Stimulated activated CD4-positive, alpha-beta T cell treated with anti-CD3 and anti-CD28 coated beads, Interleukin-2, amount 100 ng/mL, for 48 hours (primary cell): ENCODE measurements at regions not wholly inside any gene's neighbourhood (a gene's known extent, or its start where the extent isn't known, plus 50 kb on each side); places are given as distances from the start of the nearest gene placed in this dataset.
"Not testable (repeated sequence)": the region's sequence is repeated elsewhere in the genome, so short reads cannot be mapped to it uniquely, and the experiment has no call there.

Experiments
- DNase-seq, 2 donors: peaks; one replicate each; pipeline ENCODE4 v3.0.0-alpha.2; 2020

DNA sequence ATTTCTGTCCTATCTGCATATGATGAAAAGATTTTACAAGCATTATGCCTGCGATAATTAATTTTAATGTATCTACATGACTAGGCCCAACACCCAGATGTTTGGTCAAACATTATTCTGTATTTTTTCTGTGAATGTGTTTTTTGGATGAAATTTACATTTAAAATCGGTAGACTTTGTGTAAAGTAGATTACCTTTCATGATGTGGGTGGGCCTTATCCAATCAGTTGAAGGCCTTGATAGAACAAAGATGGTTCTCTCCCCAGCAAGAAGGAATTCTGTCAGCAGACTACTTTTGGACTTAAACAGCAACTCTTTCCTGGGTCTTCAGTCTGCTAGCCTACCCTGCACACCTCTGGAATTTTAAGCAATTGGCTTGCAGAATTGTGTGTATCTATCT lies 844.0 kb downstream of the BRINP3 start:
- no peak for DNase-seq

DNA sequence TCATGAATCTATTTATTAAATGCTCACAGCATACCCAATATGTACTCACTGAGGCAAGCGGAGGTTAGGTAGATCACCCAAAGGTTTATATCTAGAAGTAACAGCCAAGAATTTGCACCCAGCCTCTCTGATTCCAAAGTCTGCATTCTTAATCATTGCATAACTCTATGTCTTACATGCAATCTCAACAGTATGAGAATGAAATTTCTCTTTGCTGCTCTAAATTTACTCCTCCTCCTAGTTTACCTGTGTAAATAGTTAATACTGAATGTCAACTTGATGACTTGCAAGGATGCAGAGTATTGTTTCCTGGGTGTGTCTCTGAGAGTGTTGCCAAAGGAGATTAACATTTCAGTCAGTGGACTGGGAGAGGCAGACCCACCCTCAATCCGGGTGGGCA lies 840.6 kb downstream of the BRINP3 start:
- DNase-seq: no peak

DNA sequence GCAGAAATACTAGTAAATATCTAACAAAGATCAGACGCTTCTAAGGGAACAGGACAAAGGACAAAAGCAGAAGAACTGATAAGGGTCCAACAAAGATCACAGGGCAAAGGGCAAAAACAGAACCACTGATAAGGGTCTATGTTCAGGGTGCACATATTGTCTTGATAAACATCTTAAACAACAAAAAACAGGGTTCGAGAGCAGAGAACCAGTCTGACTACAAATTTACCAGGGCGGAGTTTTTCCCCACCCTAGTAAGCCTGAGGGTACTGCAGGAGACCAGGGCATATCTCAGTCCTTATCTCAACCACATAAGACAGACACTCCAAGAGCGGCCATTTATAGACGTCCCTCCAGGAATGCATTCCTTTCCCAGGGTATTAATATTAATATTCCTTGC lies 833.5 kb downstream of the BRINP3 start:
- not testable (repeated sequence) for DNase-seq

GRCh38 chr1:189644970-189645369 lies 832.7 kb downstream of the BRINP3 start:
- DNase-seq: no peak

DNA sequence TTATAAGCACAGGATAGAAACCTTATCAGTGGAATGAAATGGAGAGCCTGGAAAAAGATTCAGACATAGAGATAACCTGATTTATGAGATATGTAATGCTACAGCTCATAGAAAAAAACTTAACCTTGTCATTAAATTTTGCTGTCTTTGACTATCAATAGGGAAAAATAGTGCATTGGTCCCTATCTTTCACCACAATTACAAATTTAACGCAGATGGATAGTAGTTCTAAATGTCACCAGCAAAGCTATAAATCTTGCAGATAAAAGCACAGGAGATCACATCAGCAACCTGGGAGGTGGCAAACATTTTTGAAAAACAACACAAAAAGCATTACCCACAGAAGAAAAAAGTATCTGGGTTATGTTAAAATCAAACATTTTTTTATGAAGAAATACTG lies 831.6 kb downstream of the BRINP3 start:
- DNase-seq: no peak

DNA sequence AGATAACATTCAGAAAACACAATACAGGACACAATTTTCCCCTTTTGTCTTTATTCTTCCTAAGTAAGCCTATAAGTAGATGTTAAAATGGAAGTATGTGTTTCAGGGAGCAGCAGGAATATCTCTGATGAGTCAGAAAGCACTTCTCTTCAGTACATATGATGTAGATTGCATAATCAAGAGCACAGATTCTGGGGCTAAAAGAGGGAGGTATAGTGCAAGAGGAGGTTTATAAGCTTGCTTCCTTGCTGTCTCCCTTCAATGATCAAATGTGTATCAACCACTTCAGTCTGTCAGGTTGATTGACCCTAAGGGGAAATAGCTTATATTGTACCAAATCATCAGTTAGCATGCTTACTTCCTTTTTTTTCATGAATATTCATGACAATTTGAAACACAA lies 822.8 kb downstream of the BRINP3 start:
- DNase-seq: no peak

DNA sequence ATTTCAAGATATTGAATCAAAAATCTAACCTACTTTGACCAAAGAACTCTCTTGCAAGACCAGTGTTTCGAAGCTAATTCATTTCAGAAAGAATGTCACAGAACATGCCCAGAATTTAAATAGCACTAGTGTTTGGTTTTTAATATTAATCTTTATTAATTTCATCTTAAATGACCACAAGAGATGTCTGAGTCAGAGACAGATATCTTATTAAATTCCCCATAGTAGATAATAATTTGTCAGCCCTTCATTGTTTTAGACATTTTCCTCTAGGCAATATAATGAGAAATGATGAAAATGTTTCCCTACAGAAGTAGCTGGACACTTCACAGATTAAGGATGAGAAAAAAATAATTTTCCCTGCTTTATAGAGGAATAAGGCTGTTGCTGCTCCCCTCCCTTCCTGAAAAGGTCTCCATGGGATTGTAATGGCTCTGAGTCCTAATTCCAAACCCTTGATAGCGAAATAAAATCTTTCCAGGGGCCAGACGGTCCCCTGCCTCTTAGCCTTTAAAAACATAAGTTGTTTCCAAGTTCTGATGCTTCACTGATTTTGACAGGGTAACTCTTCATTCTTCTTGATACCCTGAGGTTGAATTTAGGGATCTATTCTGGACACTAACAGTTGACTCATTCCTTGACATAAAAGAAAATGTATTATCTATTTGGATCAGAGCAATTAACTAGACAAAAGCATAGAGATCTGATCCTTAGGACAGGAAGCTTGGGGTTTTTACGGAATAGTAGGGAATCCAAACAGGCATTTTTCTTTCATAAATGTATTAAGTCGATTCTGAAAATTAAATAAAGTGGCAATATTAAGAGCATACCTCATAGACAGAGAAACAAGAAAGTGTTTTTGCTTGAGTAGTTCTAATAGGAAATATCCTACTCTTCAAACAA lies 820.8 kb downstream of the BRINP3 start:
- no peak for DNase-seq

DNA sequence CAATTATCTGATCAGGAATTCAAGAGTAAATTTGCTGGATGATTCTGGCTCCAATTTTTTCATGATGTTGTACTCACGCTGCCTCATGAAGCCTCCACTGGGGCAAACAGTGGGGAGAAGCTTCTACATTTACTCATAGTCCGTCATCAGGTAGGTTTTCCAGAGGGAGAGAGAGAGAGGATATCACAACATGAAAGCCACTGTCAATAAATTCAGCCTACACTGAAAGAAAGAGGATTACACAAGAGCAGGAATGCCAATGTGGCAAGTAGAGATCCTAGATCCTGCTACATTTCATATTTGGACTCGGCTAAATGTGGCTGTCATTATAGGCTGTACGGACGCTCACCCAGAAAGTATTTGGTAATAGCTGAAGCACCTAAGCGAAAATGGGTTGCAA lies 819.9 kb downstream of the BRINP3 start:
- DNase-seq: no peak

GRCh38 chr1:189658381-189658780 lies 819.3 kb downstream of the BRINP3 start:
- no peak for DNase-seq

- no peak for DNase-seq
These were observed 817.9 kb downstream of the BRINP3 start for GRCh38 chr1:189659731-189660130.

GRCh38 chr1:189662190-189662589 lies 815.5 kb downstream of the BRINP3 start:
- DNase-seq: no peak

GRCh38 chr1:189669846-189670245 lies 807.8 kb downstream of the BRINP3 start:
- no peak for DNase-seq

DNA sequence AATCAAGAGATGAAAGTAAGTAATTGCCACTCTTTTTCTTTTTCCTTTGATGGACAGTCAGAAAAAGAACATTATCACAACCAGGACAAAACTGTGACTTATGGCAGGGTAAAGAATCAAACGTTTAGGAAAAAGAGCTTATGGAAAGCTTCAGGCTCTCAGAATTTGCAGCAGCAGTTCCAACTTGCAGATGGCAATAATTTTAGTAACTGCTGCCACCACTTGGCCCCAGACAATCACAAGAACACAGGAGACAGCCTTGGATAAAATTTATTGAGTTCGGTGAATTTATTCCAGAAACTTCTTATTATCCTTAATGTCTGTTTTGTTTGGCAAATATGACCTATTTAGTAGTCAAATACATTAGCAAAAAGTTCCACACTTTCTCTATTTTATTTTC lies 804.4 kb downstream of the BRINP3 start:
- no peak for DNase-seq

DNA sequence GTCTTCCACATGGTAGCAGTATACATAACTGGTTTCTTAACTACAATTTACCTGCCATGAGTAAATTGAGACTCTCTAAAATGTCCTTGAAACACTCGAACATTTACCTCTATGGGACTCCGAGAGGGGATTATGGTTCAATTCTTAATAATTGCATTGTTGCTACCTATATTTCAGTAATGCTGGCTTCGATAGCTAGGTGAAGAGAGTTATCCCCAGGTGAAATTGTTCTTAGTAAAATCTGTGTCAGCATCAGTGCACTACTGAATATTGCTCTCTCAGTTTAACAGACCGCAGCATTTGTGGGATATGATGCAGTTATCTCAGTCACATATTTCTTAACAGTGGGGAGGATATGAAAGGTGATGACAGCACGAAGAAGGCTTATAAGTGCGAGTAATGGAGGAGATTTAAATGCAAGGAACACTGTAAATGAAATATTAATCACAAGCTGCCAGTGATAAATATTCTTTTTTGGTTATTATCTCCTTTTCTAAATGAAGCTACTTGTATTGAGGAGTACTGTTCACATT lies 801.9 kb downstream of the BRINP3 start:
- no peak for DNase-seq

DNA sequence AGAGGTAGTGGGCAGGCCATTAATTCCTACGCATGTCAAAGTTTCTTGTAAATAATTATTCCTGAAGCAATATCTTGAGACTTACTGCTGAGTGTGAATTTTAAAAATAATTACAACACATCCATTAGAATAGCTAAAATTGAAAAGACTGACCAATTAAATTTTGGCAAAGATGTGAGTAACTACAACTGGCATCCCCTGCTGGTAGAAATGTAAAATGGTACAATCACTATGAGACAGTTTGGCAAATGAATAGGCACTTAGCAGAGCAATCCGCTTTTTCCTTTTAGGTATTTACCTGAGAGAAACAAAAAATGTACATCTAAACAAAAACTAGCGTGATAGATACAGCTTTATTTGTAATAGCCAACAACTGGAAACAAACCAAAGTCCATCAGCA lies 798.9 kb downstream of the BRINP3 start:
- DNase-seq: no peak

- no peak for DNase-seq
These were observed 796.3 kb downstream of the BRINP3 start for GRCh38 chr1:189681252-189681919.

GRCh38 chr1:189682591-189682990 lies 795.1 kb downstream of the BRINP3 start:
- no peak for DNase-seq

- no peak for DNase-seq
These were observed 791.4 kb downstream of the BRINP3 start for GRCh38 chr1:189686288-189686687.

DNA sequence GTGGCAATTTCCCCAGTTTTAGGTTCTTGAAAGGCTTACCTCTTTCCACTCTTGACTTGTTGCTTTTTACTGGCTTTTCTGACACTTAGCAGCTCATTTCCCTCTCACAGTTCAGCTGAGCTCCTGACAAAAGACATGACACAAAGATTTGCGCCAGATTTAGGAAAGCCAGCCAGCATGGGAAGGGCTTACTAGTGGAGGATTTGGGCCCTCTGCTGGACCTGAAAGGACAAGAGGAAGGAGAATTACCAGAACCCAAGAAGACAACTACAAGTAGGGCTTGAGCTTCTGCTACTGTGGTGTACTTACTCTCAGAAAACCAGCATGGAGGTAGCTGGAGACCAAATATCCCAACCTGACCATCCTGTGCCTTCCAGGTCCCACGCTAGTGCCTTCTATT lies 784.5 kb downstream of the BRINP3 start:
- DNase-seq: no peak

GRCh38 chr1:189696297-189696696 lies 781.4 kb downstream of the BRINP3 start:
- DNase-seq: no peak

- DNase-seq: no peak
These were observed 780.6 kb downstream of the BRINP3 start for GRCh38 chr1:189697113-189697512.

DNA sequence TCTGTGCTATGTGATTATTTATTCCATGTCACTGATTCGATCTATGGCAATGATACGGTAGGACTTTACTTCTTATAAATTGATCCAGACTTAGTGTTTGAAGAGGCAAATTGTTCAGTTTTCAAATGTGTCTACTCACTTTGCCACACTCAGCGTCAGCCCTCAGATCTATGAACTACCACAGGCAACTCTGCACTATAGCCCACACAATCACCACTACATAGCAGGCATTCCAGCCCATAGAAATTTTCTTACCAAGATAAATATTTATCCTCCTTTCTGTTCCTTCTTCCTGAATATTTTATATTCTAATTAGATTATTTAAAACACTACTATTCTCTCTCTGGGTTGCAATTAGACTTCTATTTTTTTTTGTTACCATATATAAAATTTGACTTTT lies 776.1 kb downstream of the BRINP3 start:
- DNase-seq: no peak

GRCh38 chr1:189706594-189706993 lies 771.1 kb downstream of the BRINP3 start:
- no peak for DNase-seq

GRCh38 chr1:189708674-189709073 lies 769.0 kb downstream of the BRINP3 start:
- no peak for DNase-seq
